ENCODE measurements at regions not wholly inside any gene's neighbourhood (a gene's known extent, or its start where the extent isn't known, plus 50 kb on each side); places are given as distances from the start of the nearest gene placed in this dataset.
"Not testable (repeated sequence)": the region's sequence is repeated elsewhere in the genome, so short reads cannot be mapped to it uniquely, and the experiment has no call there.

DNA sequence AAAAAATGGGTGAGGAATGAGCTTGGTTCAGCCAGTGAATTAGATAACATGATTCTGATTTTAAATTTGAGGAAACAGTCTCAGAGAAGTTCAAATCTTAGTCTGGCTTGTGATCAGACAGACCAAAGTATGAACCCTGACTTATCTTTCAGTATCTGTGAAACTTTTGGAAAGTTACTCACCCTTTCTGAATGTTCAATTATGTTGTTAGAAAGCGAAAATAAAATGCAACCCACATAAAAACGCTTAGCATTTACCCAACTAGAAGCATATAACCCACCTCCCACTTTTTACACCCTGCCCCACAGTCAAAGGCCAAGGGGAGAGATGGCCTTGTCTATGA is 319.7 kb downstream of the SPATA31A1 start:
- not testable (repeated sequence) for TF ChIP-seq POLR2A, CTCF (IDR thresholded peaks at IDR 0.05)
